Mesendoderm (in vitro differentiated cells): ENCODE measurements at regions not wholly inside any gene's neighbourhood (a gene's known extent, or its start where the extent isn't known, plus 50 kb on each side); places are given as distances from the start of the nearest gene placed in this dataset.

Source experiments
- DNase-seq: peaks from one replicate; pipeline ENCODE4 v3.0.0; 2013
- H2AK5ac ChIP-seq: 2 replicates; pipeline ENCODE4 v1.6.1; 2013; ENCODE audit warnings: low read length, inconsistent platforms
- H2BK120ac ChIP-seq: 2 replicates; pipeline ENCODE4 v1.6.1; 2013; ENCODE audit warnings: low read depth, mild to moderate bottlenecking, low read length, moderate library complexity, mixed read lengths
- H2BK15ac ChIP-seq: replicated peaks from 2 replicates; pipeline ENCODE4 v1.6.1; 2013; ENCODE audit warnings: low read depth, mild to moderate bottlenecking, moderate library complexity
- H2BK5ac ChIP-seq: 2 replicates; pipeline ENCODE4 v1.6.1; 2013; ENCODE audit warnings: low read length, inconsistent platforms
- H3K18ac ChIP-seq: 2 replicates; pipeline ENCODE4 v1.6.1; 2013; ENCODE audit warnings: mild to moderate bottlenecking, low read length, mixed read lengths
- H3K23ac ChIP-seq: one replicate; pipeline ENCODE4 v1.6.1; 2013; ENCODE audit warnings: low read length
- H3K27ac ChIP-seq: 2 replicates; pipeline ENCODE4 v1.5.1; 2013; ENCODE audit warnings: low read depth, mild to moderate bottlenecking, inconsistent platforms, low read length, moderate library complexity
- H3K27me3 ChIP-seq: 2 replicates; pipeline ENCODE4 v1.6.1; 2013; ENCODE audit warnings: low read length, control low read depth, mild to moderate bottlenecking, inconsistent platforms; ENCODE audit not compliant: insufficient read depth, poor library complexity
- H3K36me3 ChIP-seq: 2 replicates; pipeline ENCODE4 v1.6.1; 2013; ENCODE audit warnings: low read length, inconsistent platforms; ENCODE audit not compliant: control insufficient read depth, insufficient read depth
- H3K4ac ChIP-seq: one replicate; pipeline ENCODE4 v1.6.1; 2013; ENCODE audit warnings: low read depth, mild to moderate bottlenecking, low read length, moderate library complexity
- H3K4me1 ChIP-seq: 2 replicates; pipeline ENCODE4 v1.6.1; 2013; ENCODE audit warnings: low read depth, low read length, inconsistent platforms; ENCODE audit not compliant: control insufficient read depth
- H3K4me2 ChIP-seq: 2 replicates; pipeline ENCODE4 v1.6.1; 2013; ENCODE audit warnings: low read length
- H3K4me3 ChIP-seq: 2 replicates; pipeline ENCODE4 v1.5.1; 2013; ENCODE audit warnings: mild to moderate bottlenecking, low read length
- H3K56ac ChIP-seq: one replicate; pipeline ENCODE4 v1.6.1; 2013; ENCODE audit warnings: low read length
- H3K79me1 ChIP-seq: 2 replicates; pipeline ENCODE4 v1.6.1; 2013; ENCODE audit warnings: low read length, inconsistent platforms
- H3K79me2 ChIP-seq: 2 replicates; pipeline ENCODE4 v1.6.1; 2013; ENCODE audit warnings: mild to moderate bottlenecking, low read length; ENCODE audit not compliant: control insufficient read depth, insufficient read depth
- H3K9ac ChIP-seq: 2 replicates; pipeline ENCODE4 v1.6.1; 2013; ENCODE audit warnings: low read length, inconsistent platforms
- H4K5ac ChIP-seq: one replicate; pipeline ENCODE4 v1.6.1; 2013; ENCODE audit warnings: low read length
- H4K8ac ChIP-seq: one replicate; pipeline ENCODE4 v1.6.1; 2013; ENCODE audit warnings: low read depth, mild to moderate bottlenecking, control low read depth, low read length, moderate library complexity
- WGBS: extraction: QIAGEN DNeasy Blood & Tissue Kit; methylation state at CpG from one replicate; pipeline ENCODE4 v1.1.7; 2013; ENCODE audit warnings: low lambda C conversion rate, missing lambda C conversion rate; ENCODE audit not compliant: insufficient coverage; ENCODE audit errors: extremely low coverage; 5-methylcytosine and 5-hydroxymethylcytosine counted together

GRCh38 chr5:82519558-82519957 lies 241.4 kb upstream of the RPS23 start:
- H2BK15ac ChIP-seq = no peak overlapping the region
- no peak overlapping the region for H3K56ac ChIP-seq
- H3K79me2 ChIP-seq = no peaks in the 10 kb centered on the region
- H3K4ac ChIP-seq = no peak overlapping the region
- no peak overlapping the region for H4K5ac ChIP-seq
- H3K27me3 ChIP-seq = no peaks in the 10 kb centered on the region
- H2AK5ac ChIP-seq = no peak overlapping the region
- WGBS = no CpG with 5 or more reads among the region's 3 CpGs
- no peak overlapping the region for H3K23ac ChIP-seq
- H3K4me3 ChIP-seq = no peak overlapping the region
- DNase-seq = no peak
- no peaks in the 10 kb centered on the region for H3K4me1 ChIP-seq
- no peak overlapping the region for H4K8ac ChIP-seq
- H2BK120ac ChIP-seq = no peak overlapping the region
- H3K4me2 ChIP-seq = no peak overlapping the region
- no peaks in the 10 kb centered on the region for H3K36me3 ChIP-seq
- H3K18ac ChIP-seq = no peak overlapping the region
- H3K27ac ChIP-seq = no peak overlapping the region
- H2BK5ac ChIP-seq = no peak overlapping the region
- no peak overlapping the region for H3K9ac ChIP-seq
- no peaks in the 10 kb centered on the region for H3K79me1 ChIP-seq

- no peak overlapping the region for H3K18ac ChIP-seq
- no peak overlapping the region for H2AK5ac ChIP-seq
- H3K4me3 ChIP-seq = no peak overlapping the region
- no peak overlapping the region for H3K23ac ChIP-seq
- H3K79me2 ChIP-seq = no peaks in the 10 kb centered on the region
- no peak overlapping the region for H3K56ac ChIP-seq
- no peaks in the 10 kb centered on the region for H3K4me1 ChIP-seq
- H4K5ac ChIP-seq = no peak overlapping the region
- H3K36me3 ChIP-seq = no peaks in the 10 kb centered on the region
- WGBS = no CpG with 5 or more reads among the region's 4 CpGs
- no peak overlapping the region for H2BK15ac ChIP-seq
- H3K27ac ChIP-seq = no peak overlapping the region
- no peak overlapping the region for H2BK5ac ChIP-seq
- H2BK120ac ChIP-seq = no peak overlapping the region
- no peak overlapping the region for H3K9ac ChIP-seq
- DNase-seq = no peak
- no peaks in the 10 kb centered on the region for H3K27me3 ChIP-seq
- no peak overlapping the region for H3K4ac ChIP-seq
- H3K79me1 ChIP-seq = no peaks in the 10 kb centered on the region
- no peak overlapping the region for H4K8ac ChIP-seq
- no peak overlapping the region for H3K4me2 ChIP-seq
These were observed 239.5 kb upstream of the RPS23 start for GRCh38 chr5:82517544-82518075.

- no CpG with 5 or more reads among the region's 5 CpGs for WGBS
These were observed 235.6 kb upstream of the RPS23 start for GRCh38 chr5:82513738-82514137.

GRCh38 chr5:82512025-82512424 lies 233.9 kb upstream of the RPS23 start:
- Histone ChIP-seq H3K79me2 (no peaks in the 10 kb centered on the region), H2AK5ac (no peak overlapping the region), H3K4ac (no peak overlapping the region), H3K27ac (no peak overlapping the region), H3K56ac (no peak overlapping the region), H2BK15ac (no peak overlapping the region), H2BK5ac (no peak overlapping the region), H3K36me3 (no peaks in the 10 kb centered on the region), H2BK120ac (no peak overlapping the region), H3K79me1 (no peaks in the 10 kb centered on the region), H3K4me2 (no peak overlapping the region), H4K8ac (no peak overlapping the region), H3K27me3 (no peaks in the 10 kb centered on the region), H4K5ac (no peak overlapping the region), H3K18ac (no peak overlapping the region), H3K9ac (no peak overlapping the region), H3K4me3 (no peak overlapping the region), H3K4me1 (no peaks in the 10 kb centered on the region), H3K23ac (no peak overlapping the region)
- no peak for DNase-seq
- no CpG with 5 or more reads among the region's 2 CpGs for WGBS

More at GRCh38 chr5:82513738-82514137, 235.6 kb upstream of the RPS23 start:
- no peak overlapping the region for H2AK5ac ChIP-seq
- DNase-seq = peak; percentile 63
- H3K4me2 ChIP-seq = no peak overlapping the region
- no peaks in the 10 kb centered on the region for H3K79me1 ChIP-seq
- H3K27me3 ChIP-seq = no peaks in the 10 kb centered on the region
- H3K27ac ChIP-seq = no peak overlapping the region
- no peaks in the 10 kb centered on the region for H3K36me3 ChIP-seq
- no peak overlapping the region for H2BK15ac ChIP-seq
- H4K8ac ChIP-seq = no peak overlapping the region
- no peak overlapping the region for H2BK5ac ChIP-seq
- no peaks in the 10 kb centered on the region for H3K79me2 ChIP-seq
- no peak overlapping the region for H3K23ac ChIP-seq
- no peaks in the 10 kb centered on the region for H3K4me1 ChIP-seq
- H3K4ac ChIP-seq = no peak overlapping the region
- no peak overlapping the region for H3K9ac ChIP-seq
- no peak overlapping the region for H2BK120ac ChIP-seq
- no peak overlapping the region for H4K5ac ChIP-seq
- no peak overlapping the region for H3K56ac ChIP-seq
- H3K18ac ChIP-seq = no peak overlapping the region
- no peak overlapping the region for H3K4me3 ChIP-seq

GRCh38 chr5:82511134-82511533 lies 233.0 kb upstream of the RPS23 start:
- no peak for DNase-seq
- no peaks in the 10 kb centered on the region for H3K36me3 ChIP-seq
- H2BK120ac ChIP-seq = no peak overlapping the region
- no peaks in the 10 kb centered on the region for H3K27me3 ChIP-seq
- H3K4me3 ChIP-seq = no peak overlapping the region
- no peak overlapping the region for H2AK5ac ChIP-seq
- no CpG with 5 or more reads among the region's 3 CpGs for WGBS
- no peak overlapping the region for H4K8ac ChIP-seq
- no peak overlapping the region for H3K27ac ChIP-seq
- no peaks in the 10 kb centered on the region for H3K79me1 ChIP-seq
- H2BK15ac ChIP-seq = no peak overlapping the region
- H2BK5ac ChIP-seq = no peak overlapping the region
- no peak overlapping the region for H3K4me2 ChIP-seq
- no peak overlapping the region for H3K18ac ChIP-seq
- H3K56ac ChIP-seq = no peak overlapping the region
- no peaks in the 10 kb centered on the region for H3K79me2 ChIP-seq
- H3K23ac ChIP-seq = no peak overlapping the region
- H4K5ac ChIP-seq = no peak overlapping the region
- H3K9ac ChIP-seq = no peak overlapping the region
- no peaks in the 10 kb centered on the region for H3K4me1 ChIP-seq
- no peak overlapping the region for H3K4ac ChIP-seq

GRCh38 chr5:82509762-82510161 lies 231.6 kb upstream of the RPS23 start:
- H3K79me1 ChIP-seq = no peaks in the 10 kb centered on the region
- no peak for DNase-seq
- no peak overlapping the region for H3K4me2 ChIP-seq
- no peak overlapping the region for H2BK120ac ChIP-seq
- no peaks in the 10 kb centered on the region for H3K27me3 ChIP-seq
- no peak overlapping the region for H3K9ac ChIP-seq
- H3K27ac ChIP-seq = no peak overlapping the region
- H2BK5ac ChIP-seq = no peak overlapping the region
- H4K5ac ChIP-seq = no peak overlapping the region
- no peak overlapping the region for H3K18ac ChIP-seq
- no peak overlapping the region for H3K56ac ChIP-seq
- no peak overlapping the region for H3K4me3 ChIP-seq
- no peak overlapping the region for H4K8ac ChIP-seq
- no peaks in the 10 kb centered on the region for H3K79me2 ChIP-seq
- no peak overlapping the region for H2BK15ac ChIP-seq
- no peak overlapping the region for H2AK5ac ChIP-seq
- H3K4me1 ChIP-seq = no peaks in the 10 kb centered on the region
- H3K23ac ChIP-seq = no peak overlapping the region
- H3K4ac ChIP-seq = no peak overlapping the region
- no CpG with 5 or more reads among the region's 1 CpG for WGBS
- no peaks in the 10 kb centered on the region for H3K36me3 ChIP-seq
